ENCODE measurements at regions not wholly inside any gene's neighbourhood (a gene's known extent, or its start where the extent isn't known, plus 50 kb on each side); places are given as distances from the start of the nearest gene placed in this dataset.
"Not testable (repeated sequence)": the region's sequence is repeated elsewhere in the genome, so short reads cannot be mapped to it uniquely, and the experiment has no call there.

DNA sequence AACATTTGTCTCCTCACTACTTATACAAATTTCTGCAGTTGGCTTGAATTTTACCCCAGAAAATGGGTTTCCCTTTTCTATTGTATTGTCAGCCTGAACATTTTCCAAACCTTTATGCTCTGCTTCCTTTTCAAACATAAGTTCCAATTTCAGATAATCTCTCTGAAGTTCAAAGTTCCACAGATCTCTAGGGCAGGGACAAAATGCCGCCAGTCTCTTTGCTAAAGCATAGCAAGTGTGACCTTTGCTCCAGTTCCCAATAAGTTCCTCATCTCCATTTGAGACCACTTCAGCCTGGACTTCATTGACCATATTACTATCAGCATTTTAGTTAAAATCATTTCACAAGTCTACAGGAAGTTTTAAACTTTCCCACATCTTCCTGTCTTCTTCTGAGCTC, 571.1 kb upstream of the NRSN1 start:
- TF ChIP-seq, protein P1, sequence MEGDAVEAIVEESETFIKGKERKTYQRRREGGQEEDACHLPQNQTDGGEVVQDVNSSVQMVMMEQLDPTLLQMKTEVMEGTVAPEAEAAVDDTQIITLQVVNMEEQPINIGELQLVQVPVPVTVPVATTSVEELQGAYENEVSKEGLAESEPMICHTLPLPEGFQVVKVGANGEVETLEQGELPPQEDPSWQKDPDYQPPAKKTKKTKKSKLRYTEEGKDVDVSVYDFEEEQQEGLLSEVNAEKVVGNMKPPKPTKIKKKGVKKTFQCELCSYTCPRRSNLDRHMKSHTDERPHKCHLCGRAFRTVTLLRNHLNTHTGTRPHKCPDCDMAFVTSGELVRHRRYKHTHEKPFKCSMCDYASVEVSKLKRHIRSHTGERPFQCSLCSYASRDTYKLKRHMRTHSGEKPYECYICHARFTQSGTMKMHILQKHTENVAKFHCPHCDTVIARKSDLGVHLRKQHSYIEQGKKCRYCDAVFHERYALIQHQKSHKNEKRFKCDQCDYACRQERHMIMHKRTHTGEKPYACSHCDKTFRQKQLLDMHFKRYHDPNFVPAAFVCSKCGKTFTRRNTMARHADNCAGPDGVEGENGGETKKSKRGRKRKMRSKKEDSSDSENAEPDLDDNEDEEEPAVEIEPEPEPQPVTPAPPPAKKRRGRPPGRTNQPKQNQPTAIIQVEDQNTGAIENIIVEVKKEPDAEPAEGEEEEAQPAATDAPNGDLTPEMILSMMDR (IDR thresholded peaks at IDR 0.05): not testable (repeated sequence)
- TF ChIP-seq POLR2AphosphoS5 (IDR thresholded peaks at IDR 0.05): not testable (repeated sequence)

Measured in sigmoid colon (tissue), 4 donors.